PFSK-1 (cell line): ENCODE measurements at regions not wholly inside any gene's neighbourhood (a gene's known extent, or its start where the extent isn't known, plus 50 kb on each side); places are given as distances from the start of the nearest gene placed in this dataset.

Experiments used
- FOXP2 ChIP-seq: optimal IDR thresholded peaks from 2 replicates; pipeline ENCODE3; 2011; ENCODE audit warnings: borderline replicate concordance, control low read depth, inconsistent platforms; ENCODE audit not compliant: insufficient read depth; ENCODE audit errors: extremely low read length, extremely low read depth
- POLR2AphosphoS5 ChIP-seq: IDR thresholded peaks from 2 replicates; pipeline ENCODE4 v1.6.1; 2012; ENCODE audit warnings: low read depth, mild to moderate bottlenecking, control low read depth, low read length, moderate library complexity
- SIN3A ChIP-seq: IDR thresholded peaks from 2 replicates; pipeline ENCODE4 v1.6.1; 2012; ENCODE audit warnings: mild to moderate bottlenecking, low read length, moderate library complexity, borderline replicate concordance; ENCODE audit not compliant: insufficient read depth
- TAF1 ChIP-seq: IDR thresholded peaks from 2 replicates; pipeline ENCODE4 v1.6.1; 2012; ENCODE audit warnings: low read length, control low read depth, borderline replicate concordance; ENCODE audit not compliant: insufficient read depth
- TF ChIP-seq, protein P1 (sequence below), 2 experiments: IDR thresholded peaks; 2 replicates each; pipeline versions ENCODE4 v1.6.1 to v1.8.0; 2011 to 2012; ENCODE audit warnings: low read depth in 2 of 2, low read length in 2 of 2, control low read depth in 1 of 2, inconsistent platforms in 1 of 2, mild to moderate bottlenecking in 1 of 2, moderate library complexity in 1 of 2; ENCODE audit not compliant: insufficient read depth in 1 of 2

DNA sequence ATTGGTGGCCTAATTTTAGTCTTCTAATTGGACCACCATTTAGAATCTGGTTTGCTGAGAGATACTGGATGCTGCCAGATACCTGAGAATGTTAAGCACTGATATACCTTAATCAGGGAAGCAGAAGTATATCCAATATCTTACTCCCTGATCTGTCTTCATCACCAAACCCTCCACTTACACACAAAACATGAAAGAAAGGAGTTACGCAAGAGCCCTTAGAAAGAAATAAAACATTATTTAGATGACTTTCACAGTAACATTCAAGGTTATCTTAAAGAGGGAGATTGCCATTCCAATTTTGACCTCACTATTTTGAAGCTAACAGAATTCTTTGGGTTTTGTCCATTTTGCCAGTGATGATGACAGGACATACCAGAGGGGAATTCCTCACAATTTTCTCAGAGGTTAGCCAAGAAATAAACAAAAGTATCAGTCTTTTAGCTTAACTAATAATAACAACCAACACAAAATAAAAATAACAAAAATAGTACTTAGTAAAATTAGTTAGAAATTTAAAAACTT lies 496.1 kb downstream of the NFIB start:
- TF ChIP-seq SIN3A (no peak), POLR2AphosphoS5 (no peak), TAF1 (no peak), FOXP2 (no peak)
- TF ChIP-seq, protein P1, sequence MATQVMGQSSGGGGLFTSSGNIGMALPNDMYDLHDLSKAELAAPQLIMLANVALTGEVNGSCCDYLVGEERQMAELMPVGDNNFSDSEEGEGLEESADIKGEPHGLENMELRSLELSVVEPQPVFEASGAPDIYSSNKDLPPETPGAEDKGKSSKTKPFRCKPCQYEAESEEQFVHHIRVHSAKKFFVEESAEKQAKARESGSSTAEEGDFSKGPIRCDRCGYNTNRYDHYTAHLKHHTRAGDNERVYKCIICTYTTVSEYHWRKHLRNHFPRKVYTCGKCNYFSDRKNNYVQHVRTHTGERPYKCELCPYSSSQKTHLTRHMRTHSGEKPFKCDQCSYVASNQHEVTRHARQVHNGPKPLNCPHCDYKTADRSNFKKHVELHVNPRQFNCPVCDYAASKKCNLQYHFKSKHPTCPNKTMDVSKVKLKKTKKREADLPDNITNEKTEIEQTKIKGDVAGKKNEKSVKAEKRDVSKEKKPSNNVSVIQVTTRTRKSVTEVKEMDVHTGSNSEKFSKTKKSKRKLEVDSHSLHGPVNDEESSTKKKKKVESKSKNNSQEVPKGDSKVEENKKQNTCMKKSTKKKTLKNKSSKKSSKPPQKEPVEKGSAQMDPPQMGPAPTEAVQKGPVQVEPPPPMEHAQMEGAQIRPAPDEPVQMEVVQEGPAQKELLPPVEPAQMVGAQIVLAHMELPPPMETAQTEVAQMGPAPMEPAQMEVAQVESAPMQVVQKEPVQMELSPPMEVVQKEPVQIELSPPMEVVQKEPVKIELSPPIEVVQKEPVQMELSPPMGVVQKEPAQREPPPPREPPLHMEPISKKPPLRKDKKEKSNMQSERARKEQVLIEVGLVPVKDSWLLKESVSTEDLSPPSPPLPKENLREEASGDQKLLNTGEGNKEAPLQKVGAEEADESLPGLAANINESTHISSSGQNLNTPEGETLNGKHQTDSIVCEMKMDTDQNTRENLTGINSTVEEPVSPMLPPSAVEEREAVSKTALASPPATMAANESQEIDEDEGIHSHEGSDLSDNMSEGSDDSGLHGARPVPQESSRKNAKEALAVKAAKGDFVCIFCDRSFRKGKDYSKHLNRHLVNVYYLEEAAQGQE (IDR thresholded peaks at IDR 0.05; ENCODE audit: insufficient read depth in 1 of 2, low read depth in 2 of 2, low read length in 2 of 2), result no peak
